ENCODE measurements at regions not wholly inside any gene's neighbourhood (a gene's known extent, or its start where the extent isn't known, plus 50 kb on each side); places are given as distances from the start of the nearest gene placed in this dataset.

- no peak overlapping the region for H3K27ac ChIP-seq (ENCODE audit: low read depth, low read length)
- POLR2A ChIA-PET (ENCODE audit: partially characterized antibody): no interaction called here
- CTCF ChIA-PET (ENCODE audit: partially characterized antibody): interaction anchor here (0.9 to 2.4 kb wide), 3 partner anchors 13 to 33 kb away, joined by 3 to 5 read pairs (median 3); no protein-coding TSS in a partner anchor
Observed at GRCh38 chr15:47857014-47857775, 139.9 kb downstream of the SEMA6D start.

More at GRCh38 chr15:47857014-47857775, 139.9 kb downstream of the SEMA6D start:
- H4K5ac ChIP-seq (ENCODE audit: insufficient read length, low read depth, low read length): no peak overlapping the region
- H3K9me3 ChIP-seq (ENCODE audit: insufficient read depth in 2 of 2, low read depth in 1 of 2, low read length in 1 of 2): no peaks in the 10 kb centered on the region
- no peak overlapping the region for H3K18ac ChIP-seq (ENCODE audit: extremely low read depth, low read length)
- H3K23ac ChIP-seq (ENCODE audit: insufficient read length): no peak overlapping the region
- no peak overlapping the region for H2BK5ac ChIP-seq (ENCODE audit: low read depth, low read length)
- FAIRE-seq: no peak
- no peaks in the 10 kb centered on the region for H3K79me2 ChIP-seq (ENCODE audit: control insufficient read depth in 1 of 2, insufficient read depth in 2 of 2, low read length in 2 of 2)
- H4K91ac ChIP-seq (replicated peaks; ENCODE audit: insufficient read length, low read length): no peak overlapping the region
- DNase-seq (ENCODE audit: low read depth in 1 of 2, low spot score in 2 of 2): no peak
- H3K14ac ChIP-seq (ENCODE audit: insufficient read length): no peak overlapping the region
- 94% methylated on average over 5 of the region's 5 CpGs; no CpG with 5 or more reads in 1 of the 2 experiments for WGBS, 2 experiments (ENCODE audit: extremely low coverage in 1 of 2, insufficient coverage in 1 of 2, insufficient read length in 1 of 2, insufficient replicate concordance in 2 of 2, low coverage in 1 of 2, low lambda C conversion rate in 2 of 2, missing lambda C conversion rate in 1 of 2)
- H3K23me2 ChIP-seq (ENCODE audit: low read depth, low read length): no peaks in the 10 kb centered on the region
- no peak overlapping the region for H2AK5ac ChIP-seq (ENCODE audit: low read depth, low read length)
- no peak overlapping the region for H3K4ac ChIP-seq (replicated peaks; ENCODE audit: insufficient read length, low read depth, low read length)
- H3K36me3 ChIP-seq (ENCODE audit: control insufficient read depth in 2 of 4, insufficient read depth in 4 of 4, low read length in 3 of 4): no peaks in the 10 kb centered on the region
- H3K9ac ChIP-seq (replicated peaks in 1 of 4; ENCODE audit: extremely low read depth in 1 of 4, low read depth in 3 of 4, low read length in 3 of 4): no peak overlapping the region
- H3K79me1 ChIP-seq (ENCODE audit: low read depth, low read length): no peaks in the 10 kb centered on the region
- H3K56ac ChIP-seq (replicated peaks; ENCODE audit: insufficient read length, low read depth, low read length): no peak overlapping the region
- H4K20me1 ChIP-seq (replicated peaks in 1 of 2; ENCODE audit: control insufficient read depth in 1 of 2, insufficient read depth in 2 of 2, low read length in 2 of 2): no peaks in the 10 kb centered on the region
- H2BK15ac ChIP-seq (ENCODE audit: low read length): no peak overlapping the region
- H2BK20ac ChIP-seq (ENCODE audit: low read length): no peak overlapping the region
- no peak overlapping the region for H2BK120ac ChIP-seq (replicated peaks; ENCODE audit: low read depth, low read length)
- no peak overlapping the region for H4K8ac ChIP-seq (ENCODE audit: extremely low read depth, insufficient read depth, low read length)
- H3K4me2 ChIP-seq (ENCODE audit: insufficient read depth in 1 of 2, low read depth in 2 of 2, low read length in 2 of 2): no peak overlapping the region
- H3K4me3 ChIP-seq (ENCODE audit: extremely low read depth in 1 of 4, insufficient read depth in 2 of 4, low read depth in 3 of 4, low read length in 4 of 4): no peak overlapping the region
- TF ChIP-seq RXRA (IDR thresholded peaks at IDR 0.05; ENCODE audit: insufficient read depth, low read depth, low read length): no peak
- no peak overlapping the region for H2BK12ac ChIP-seq (ENCODE audit: low read depth, low read length)
- H2AFZ ChIP-seq (ENCODE audit: low read length): no peak overlapping the region
- H3K27me3 ChIP-seq (replicated peaks in 1 of 4; ENCODE audit: control insufficient read depth in 3 of 4, extremely low read depth in 1 of 4, insufficient read depth in 3 of 4, low read length in 3 of 4): no peaks in the 10 kb centered on the region
- H3K4me1 ChIP-seq (replicated peaks in 1 of 4; ENCODE audit: control insufficient read depth in 3 of 4, insufficient read depth in 4 of 4, low read length in 3 of 4): peaks cover 0 to 5% (median 2%) of the 10 kb centered on the region in 4 experiments; a peak in 2 of 7 replicates
